NCI-H1417 (cell line): ENCODE measurements at regions not wholly inside any gene's neighbourhood (a gene's known extent, or its start where the extent isn't known, plus 50 kb on each side); places are given as distances from the start of the nearest gene placed in this dataset.
"Not testable (repeated sequence)": the region's sequence is repeated elsewhere in the genome, so short reads cannot be mapped to it uniquely, and the experiment has no call there.

Source experiments
- DNase-seq, 3 experiments: peaks; one replicate each; lab custom pipeline; 2025; lab: John Stamatoyannopoulos, UW

DNA sequence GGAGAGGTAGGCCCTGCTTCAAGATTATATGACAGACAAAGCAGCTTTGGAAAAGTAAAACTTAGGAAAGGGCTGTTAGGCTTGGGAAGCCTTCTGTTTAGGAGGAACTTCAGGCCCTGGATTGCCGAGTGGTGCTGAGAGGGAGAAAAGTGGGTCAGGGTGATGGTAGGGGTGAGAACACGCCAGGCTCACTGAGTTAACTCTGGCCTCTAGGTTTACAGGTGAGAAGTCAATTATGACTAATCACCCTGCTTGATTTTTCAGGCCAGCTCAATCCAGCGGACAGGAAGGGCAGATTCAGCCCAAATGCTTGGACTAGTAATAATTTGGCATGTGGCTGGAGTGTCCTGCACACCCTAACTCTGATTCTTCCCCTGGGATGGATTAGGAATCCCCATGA lies 365.1 kb upstream of the LMCD1 start:
- no peak for DNase-seq

DNA sequence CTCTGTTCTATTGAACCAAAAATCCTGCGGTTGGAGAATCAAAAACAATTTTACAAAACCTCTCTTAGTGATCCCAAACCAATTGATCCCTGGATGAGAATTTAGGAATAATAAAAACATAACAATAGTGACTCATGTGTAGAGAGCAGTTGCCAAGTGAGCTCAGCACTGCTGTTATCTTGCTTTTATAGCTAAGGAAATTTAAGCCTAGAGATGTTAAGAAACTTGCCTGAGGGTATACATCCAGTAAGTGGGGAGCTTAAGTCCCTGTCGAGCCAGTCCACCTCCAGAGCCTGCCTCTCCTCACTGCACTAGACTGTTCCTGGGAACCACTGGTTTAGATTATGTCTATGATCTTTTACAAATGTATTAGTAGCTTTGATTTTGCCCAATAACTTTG lies 358.4 kb upstream of the LMCD1 start:
- no peak for DNase-seq

DNA sequence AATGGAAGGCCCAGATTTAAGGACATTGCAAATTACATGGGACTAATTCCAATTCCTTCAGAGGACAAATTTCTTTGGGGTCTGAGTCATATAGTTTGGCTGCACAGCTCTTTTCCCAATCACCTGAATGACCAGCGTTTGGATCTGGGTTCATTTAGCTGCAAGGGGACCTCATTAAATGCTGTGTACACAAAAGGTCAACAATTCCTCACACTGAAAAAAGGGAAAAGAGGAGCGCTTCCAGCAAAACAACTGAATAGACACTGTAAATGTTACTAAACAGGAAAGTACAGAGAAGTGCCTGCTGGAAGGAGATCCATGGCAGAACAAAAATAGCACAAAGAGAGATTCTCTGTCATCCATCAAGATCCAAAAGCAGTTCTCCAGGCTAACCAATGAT lies 356.0 kb upstream of the LMCD1 start:
- DNase-seq = no peak

DNA sequence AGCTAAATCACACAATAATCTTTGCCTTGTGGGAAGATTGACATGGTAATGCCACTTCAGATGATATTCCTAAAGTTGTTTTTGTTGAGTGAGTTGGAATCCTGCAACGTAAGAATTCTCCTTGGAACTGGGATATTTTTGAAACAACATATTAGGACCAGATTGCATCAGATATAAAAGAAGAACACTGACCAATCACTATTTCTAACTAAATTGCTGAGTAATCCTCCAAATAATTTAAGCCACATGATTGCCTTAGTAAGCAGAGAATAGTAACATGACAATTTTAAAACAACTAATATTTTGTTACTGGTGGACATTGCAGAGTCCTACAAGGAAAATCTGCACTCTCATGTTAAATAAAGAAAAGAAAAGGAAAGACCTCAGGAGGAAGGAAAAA lies 353.9 kb upstream of the LMCD1 start:
- no peak for DNase-seq

DNA sequence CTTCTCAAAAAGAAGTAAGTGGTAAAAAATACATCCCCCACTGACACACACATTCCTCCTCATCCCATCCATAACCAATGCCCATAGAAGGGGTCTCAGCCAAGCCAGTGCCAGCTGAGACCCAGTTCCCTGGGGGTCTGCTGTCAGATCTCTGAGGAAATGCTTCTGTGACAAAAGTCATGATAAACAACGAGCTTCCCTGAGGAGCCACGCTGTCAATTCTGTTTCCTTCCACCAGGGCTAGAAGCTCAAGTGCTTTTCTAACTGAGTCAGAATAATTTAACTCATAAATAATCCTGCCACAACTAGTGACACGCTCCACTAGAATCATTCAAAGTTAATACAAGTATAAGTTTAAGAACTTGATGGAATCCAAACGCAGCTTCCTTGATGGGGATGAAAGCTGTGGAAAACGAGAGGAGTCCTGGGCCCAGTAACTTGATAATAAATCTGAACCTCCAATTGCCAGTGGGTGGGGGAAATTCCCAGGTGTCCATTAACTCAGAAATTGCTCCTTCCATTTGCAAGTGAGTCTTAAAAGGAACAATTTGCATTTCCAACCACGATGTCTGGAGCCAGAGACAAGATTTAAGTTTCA lies 348.7 kb upstream of the LMCD1 start:
- no peak for DNase-seq

DNA sequence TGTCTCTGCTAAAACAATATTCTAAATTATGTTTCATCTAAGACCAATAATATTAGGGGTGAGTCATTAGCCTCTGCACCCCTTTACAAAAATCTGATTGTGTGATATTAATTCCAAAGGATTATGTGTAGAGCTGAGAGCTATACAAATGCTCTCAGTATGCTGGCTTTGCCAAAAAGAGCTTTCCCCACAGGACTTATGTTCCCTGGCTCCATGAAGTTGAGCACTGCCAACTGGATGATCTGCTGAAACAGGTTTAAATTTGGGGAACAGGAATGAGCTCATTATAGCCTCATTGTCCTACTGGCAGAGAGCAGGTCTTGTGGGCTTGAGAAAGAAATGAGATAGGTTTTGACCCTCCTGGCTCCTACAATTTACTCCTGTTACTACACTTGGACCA lies 347.8 kb upstream of the LMCD1 start:
- DNase-seq = no peak

DNA sequence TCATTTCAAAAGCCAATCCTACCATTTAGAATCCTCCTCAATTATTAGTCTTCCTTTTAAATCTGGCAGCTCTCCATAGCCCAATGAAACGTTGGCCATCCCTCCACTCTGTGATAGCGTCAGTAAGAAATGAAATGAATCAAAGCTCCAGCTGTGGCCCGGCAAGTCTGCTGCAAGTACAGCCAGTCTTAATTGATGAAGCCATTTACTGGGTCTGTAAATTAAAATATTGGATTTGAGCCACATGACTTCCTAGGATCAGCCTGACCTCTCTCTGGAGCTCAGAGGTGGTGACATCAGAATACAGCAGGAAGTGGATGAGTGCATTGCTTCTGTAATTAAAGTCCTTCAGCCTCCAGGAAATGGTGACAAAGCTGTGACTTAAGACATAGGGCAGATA lies 347.0 kb upstream of the LMCD1 start:
- DNase-seq = no peak

DNA sequence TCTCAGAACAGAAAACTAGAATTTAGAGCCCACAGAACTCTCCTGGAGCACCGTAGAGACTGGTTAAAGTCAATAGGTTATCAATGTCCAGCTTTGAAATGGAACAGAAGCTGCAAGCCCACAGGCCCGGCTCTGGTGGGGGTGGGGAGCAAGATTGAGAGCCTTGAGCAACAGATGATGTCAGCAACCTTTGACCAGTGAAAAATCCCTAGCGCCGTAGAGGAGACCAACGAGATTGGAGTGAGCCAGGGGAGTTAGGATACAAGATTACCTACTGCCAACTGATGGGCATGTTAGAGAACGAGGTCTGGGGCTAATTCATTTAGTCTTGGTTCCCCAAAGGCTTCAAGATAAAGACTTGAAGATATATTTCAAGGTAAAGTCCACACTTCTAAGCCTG lies 345.5 kb upstream of the LMCD1 start:
- DNase-seq = no peak

DNA sequence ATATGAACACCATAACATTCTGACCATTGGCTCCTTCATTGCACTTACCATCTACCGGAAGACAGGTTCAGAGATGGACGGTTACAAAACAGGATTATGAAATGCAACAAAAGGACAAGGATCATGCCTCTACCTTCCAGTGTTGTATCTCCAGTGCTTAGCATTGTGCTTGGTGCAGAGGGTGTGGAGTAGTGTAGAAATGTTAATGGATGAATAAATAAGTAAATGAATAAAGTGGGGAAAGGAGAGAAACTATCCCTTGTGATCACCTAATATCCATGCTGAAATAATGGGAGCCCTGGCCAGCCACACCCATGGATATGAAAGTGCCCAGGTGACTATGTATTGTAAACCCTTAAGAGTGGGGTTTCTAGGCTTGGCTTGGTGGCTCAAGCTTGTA lies 344.8 kb upstream of the LMCD1 start:
- no peak for DNase-seq

DNA sequence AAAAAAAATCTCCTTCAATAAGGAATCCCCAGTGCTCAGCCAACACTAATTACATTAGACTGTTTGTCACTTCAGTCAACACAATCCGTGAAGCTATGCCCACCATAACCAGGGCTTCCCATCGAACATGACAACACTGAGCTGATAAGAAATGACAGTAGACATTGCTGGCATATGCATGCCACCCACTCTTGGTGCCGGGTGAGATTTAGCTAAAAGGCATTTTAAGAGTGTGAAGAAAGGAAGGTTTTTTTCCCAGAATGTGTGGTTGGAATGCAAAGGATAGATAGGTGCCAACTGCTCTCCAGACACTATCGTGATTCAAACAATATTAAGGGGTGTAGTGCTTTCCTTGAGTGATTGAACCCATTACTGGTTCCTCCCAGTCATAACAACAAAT lies 344.0 kb upstream of the LMCD1 start:
- no peak for DNase-seq

DNA sequence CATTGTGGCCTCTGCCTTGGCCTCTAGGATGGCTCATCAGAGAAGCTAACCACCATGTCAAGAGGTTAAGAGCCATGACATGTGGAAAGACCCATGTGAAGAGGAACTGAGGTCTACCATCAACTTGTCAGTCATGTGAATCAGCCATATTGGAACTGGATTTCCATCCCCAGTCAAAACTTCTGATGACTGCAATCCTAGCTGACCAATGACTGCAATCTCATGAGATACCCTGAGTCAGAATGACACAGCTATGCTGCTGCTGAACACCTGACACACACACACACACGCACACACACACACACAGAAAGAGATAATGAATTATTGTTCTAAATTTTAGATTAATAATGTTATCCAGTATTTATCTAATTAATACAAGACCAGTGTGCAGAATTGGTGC lies 337.5 kb upstream of the LMCD1 start:
- no peak for DNase-seq

DNA sequence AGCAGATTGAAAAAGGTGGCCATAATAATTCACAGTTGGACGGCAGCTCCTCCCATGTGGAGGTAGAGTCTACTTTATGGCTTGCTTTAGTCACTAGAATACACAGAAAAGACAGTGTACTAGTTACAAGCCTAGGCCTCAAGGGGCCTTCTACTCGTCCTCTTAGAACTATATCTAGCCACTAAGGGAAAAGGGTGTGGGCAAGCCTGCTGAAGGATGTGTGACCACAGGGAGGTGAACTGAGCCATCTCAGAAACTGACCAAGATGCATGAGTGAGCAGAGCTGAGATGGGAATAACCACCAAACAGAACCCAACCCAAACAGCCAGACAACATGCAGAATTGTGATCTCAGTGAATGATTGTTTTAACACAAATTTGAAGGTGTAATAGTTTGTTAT lies 335.6 kb upstream of the LMCD1 start:
- no peak for DNase-seq

DNA sequence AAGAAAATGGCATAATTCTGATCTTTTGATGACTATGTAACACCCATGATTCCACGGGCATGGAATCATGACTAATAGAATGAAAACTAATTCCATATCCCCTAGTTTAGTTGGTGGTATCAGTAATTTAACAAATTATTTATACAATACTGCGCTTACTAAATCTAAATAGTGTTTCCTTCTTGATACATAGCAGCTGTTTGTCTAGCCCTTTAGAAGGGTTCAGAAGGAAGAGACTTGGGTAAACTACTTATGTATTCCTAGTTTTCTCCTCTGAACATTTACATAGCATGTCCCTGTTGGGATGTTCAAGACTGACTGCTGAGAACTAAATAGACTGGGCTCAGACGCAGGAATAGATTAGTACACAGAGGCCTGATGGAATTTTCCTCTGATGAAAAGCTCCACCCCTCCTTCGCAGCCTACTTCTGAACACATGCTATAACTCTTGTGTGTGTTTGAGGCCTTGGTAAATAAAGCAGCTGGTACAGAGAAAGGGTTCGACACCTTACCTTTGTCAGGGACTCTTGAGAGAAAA lies 330.6 kb upstream of the LMCD1 start:
- DNase-seq = no peak

DNA sequence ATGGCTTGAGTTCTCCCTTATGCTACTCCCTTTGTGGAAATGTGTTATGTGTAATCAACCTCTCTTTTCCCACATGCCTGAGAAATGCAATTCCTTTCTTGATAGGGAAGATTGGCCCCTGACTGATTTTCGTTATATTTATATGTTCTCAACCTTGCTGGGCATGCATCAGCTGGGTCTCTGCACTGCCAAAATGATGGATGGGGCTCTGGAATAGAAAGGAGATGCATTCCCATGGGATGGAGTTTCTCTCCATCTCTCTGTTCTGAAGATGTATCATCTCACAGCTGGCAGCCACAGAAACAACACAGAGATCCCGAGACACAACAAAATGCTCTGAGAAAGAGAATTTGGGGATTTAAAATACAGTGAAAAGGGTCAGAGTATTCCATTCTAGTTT lies 327.7 kb upstream of the LMCD1 start:
- DNase-seq = peak in 1 of 3 experiments; percentile 8

DNA sequence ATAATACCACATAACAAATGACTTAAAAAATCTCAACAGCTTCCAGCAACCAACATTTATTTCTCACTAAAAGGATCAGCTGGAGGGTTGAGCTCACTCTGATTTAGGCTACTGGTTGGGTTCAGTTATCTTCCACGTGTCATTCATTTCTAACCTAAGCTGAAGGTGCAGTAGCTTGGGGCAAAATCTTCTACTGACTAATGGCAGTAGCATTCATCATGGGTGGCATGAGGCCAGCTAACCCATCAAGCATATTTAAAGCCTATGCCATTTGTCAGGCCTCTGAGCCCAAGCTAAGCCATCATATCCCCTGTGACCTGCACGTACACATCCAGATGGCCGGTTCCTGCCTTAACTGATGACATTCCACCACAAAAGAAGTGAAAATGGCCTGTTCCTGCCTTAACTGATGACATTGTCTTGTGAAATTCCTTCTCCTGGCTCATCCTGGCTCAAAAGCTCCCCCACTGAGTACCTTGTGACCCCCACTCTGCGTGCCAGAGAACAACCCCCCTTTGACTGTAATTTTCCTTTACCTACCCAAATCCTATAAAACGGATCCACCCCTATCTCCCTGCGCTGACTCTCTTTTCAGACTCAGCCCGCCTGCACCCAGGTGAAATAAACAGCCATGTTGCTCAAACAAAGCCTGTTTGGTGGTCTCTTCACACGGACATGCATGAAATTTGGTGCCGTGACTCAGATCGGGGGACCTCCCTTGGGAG lies 324.7 kb upstream of the LMCD1 start:
- DNase-seq = not testable (repeated sequence)

DNA sequence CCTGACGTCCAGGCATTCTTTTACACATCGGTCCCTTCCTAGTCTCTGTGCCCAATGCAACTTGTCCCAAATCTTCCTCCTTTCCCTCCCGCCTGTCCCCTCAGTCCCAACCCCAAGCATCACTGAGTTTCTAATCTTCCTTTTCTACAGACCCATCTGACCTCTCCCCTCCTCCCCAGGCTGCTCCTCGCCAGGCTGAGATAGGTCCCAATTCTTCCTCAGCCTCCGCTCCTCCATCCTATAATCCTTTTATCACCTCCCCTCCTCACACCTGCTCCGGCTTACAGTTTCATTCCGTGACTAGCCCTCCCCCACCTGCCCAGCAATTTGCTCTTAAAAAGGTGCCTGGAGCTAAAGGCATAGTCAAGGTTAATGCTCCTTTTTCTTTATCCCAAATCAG lies 323.1 kb upstream of the LMCD1 start:
- not testable (repeated sequence) for DNase-seq

DNA sequence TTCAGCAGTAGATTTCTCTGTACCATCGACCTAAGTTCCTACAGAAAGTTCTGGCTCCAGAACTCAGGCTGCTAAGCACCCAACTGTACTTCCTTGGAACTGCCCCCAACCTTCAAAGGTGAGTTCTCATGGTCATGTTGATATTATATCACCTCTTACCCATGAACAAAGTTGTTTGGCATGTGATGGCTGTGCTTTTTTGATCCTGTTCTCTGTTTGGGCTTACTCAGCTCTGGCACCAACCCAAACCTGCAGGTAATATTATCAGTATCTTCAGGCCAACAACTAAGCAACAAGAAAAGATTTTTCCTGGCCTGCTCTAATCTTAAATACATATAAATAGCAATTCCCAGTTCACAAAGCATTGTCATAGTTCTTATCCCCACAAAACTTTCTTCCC lies 318.7 kb upstream of the LMCD1 start:
- no peak for DNase-seq

DNA sequence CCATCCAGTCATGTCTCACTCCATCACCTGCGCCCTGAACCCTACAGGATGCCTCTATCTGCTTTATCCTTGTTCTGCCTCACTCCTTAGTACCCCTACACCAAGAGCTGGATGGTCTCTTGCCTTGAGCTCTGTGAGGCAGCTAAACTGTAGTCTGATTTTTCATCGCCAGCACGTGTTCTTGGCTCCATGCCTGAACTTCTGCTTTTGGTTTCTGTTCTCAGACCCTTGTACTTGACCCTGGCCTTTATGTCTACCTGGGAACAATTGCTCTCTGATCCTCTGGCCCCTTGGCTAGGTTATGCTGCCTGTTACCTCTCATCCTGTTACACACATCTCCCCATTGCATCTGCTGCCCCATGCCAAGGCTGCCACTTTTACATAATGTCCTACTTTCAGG lies 318.0 kb upstream of the LMCD1 start:
- no peak for DNase-seq

DNA sequence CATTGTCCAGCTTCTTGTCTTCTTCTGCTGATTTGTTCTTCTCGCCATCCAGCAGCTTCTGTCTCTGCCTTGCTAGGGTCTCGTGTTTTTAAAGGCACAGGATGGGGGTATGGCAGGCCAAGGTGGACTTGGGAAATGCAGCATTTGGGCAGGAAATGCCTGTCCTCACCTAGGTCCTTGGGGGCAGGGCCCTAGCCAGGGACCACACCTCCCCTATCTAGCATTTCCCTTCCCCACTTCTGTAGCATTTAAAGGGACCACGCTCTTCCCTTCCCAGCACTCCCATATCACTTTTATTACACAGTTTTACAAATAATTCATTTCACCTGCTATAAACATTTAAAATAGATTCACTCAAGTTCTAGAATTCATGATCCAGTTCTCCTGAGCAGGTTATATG lies 315.4 kb upstream of the LMCD1 start:
- no peak for DNase-seq

DNA sequence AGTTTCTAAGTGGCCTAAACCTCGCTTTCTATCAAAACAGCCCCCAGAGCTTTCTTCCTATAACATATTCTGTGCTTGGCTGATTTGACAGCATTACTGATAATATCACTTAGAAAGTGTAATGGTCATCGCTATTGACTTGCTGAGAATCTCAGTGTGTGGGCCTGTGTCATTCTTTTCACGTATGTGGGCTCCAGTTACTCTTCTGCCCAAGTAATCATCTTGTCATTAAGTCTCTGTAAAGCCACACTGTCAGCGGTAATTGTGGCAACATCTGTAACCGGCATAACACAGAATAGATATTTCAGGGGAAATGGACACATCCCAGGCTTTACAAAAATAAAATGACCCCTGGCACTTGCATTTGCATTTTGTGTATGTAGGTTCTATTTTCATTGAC lies 313.6 kb upstream of the LMCD1 start:
- DNase-seq = no peak

DNA sequence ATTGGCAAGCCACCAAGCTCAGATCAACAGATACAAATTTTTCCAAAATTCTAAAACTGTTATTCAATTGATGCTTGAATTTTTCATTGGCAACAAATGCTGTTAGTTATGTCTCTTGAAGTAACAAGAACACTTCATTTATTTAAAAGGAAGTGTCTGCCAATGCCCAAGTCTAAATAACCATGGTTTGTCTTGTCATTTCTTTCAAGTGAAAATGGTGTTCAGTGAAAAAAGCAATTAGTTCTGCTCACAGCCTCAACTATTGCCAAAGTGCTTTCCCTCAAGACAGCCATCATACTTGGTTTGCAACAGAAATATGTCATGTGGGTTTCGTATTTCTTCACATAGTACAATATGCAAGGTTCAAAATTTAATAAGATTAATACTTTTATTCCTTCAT lies 312.6 kb upstream of the LMCD1 start:
- DNase-seq = no peak

DNA sequence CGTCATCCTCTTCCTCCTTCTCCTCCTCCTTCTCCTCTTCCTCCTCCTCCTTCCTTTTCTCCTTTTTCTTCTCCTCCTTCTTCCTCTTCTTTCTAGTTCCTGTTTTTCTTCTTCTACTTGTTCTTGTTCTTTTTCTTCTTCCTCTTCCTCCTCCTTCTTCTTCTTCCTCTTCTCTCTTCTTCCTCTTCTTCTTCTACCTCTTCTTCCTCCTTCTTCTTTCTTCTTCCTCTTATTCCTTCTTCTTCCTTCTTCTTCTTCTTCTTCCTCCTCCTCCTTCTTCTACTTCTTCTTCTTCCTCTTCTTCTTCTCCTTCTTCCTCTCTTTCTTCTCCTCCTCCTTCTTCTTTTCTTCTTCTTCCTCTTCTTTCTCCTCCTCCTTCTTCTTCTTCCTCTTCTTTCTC lies 310.2 kb upstream of the LMCD1 start:
- DNase-seq = no peak

DNA sequence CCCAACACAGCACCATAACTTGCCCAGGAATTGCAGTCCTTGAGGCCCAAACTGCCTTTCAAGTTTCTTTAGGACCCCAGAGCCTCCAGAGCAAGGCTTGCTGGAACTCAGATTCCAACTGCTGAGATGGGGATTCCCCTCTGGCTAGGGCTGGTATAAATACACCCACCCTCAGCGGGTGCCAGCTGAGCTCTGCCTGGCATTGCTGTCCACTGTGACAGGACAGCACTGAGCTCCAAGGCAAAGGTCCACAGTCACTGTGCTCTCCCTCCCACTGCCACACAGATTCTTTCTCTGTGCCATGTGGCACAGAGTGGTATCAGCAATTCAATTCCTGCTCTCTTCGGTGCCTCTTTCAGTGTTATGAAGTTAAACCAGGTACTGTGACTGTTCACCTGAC lies 304.2 kb upstream of the LMCD1 start:
- DNase-seq = no peak

DNA sequence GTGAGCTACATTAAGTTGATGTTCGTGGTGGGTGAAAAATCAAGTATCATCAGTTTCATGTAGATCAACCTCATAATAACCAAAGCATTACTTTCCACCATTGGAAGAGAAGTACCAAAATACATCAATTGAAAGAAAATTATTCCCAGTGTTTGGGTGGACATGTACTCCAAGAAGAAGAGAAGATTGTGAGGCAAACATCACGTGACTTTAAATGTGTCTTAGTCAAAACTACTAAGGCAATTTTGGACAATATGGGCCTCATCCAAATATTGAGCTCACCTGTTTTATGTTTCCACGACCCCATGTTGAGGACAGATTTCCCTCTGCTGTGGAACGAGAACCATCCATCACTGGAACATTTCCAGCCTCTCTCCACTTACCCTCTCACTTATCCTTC lies 303.0 kb upstream of the LMCD1 start:
- no peak for DNase-seq
